GM12892 (cell line): ENCODE measurements at regions not wholly inside any gene's neighbourhood (a gene's known extent, or its start where the extent isn't known, plus 50 kb on each side); places are given as distances from the start of the nearest gene placed in this dataset.

Experiments used
- POLR2A ChIP-seq: IDR thresholded peaks from 2 replicates; pipeline ENCODE4 v1.6.1; 2011; ENCODE audit warnings: low read depth, low read length, control low read depth
- POLR2AphosphoS5 ChIP-seq: IDR thresholded peaks from 2 replicates; pipeline ENCODE4 v1.6.1; 2011; ENCODE audit warnings: low read depth, low read length, control low read depth
- TAF1 ChIP-seq: IDR thresholded peaks from 2 replicates; pipeline ENCODE4 v1.6.1; 2011; ENCODE audit warnings: low read depth, mild to moderate bottlenecking, control low read depth, low read length, borderline replicate concordance

- TF ChIP-seq POLR2A (no peak), POLR2AphosphoS5 (no peak), TAF1 (no peak)
Measured at GRCh38 chr20:40262219-40262618, 426.8 kb downstream of the MAFB start.
